CD4-positive, alpha-beta T cell (primary cell): ENCODE measurements at regions not wholly inside any gene's neighbourhood (a gene's known extent, or its start where the extent isn't known, plus 50 kb on each side); places are given as distances from the start of the nearest gene placed in this dataset.
A peak's percentile ranks its signal among the peaks of the same experiment; 100 is the strongest.

Experiments used
- ATAC-seq: fragments of 200-7000 bp; cut with Tn5 transposase; one replicate; pipeline ENCODE4 v1.10.0; 2022; ENCODE audit warnings: mild to moderate bottlenecking; ENCODE audit not compliant: poor library complexity
- CTCF ChIA-PET: fragments of 350-600 bp; sonication (Branson Sonifier 250); formaldehyde crosslinking; loops from one replicate; lab custom pipeline; 2021; ENCODE audit warnings: antibody characterized with exemption, inconsistent platforms; lab: Charles Lee
- POLR2A ChIA-PET: fragments of 350-600 bp; sonication (Branson Sonifier 250); formaldehyde crosslinking; loops from one replicate; lab custom pipeline; 2021; ENCODE audit warnings: antibody characterized with exemption, inconsistent platforms; lab: Charles Lee
- DNase-seq, 14 experiments: peaks; one replicate each; pipeline ENCODE4 v3.0.0-alpha.2; 2013 to 2020; ENCODE audit warnings: mixed read lengths in 2 of 14
- H3K27ac ChIP-seq, 2 donors: one replicate each; pipeline versions ENCODE4 v1.5.1 to v1.7.0; 2013; ENCODE audit warnings: low read length in 2 of 2, low read depth in 1 of 2, mild to moderate bottlenecking in 1 of 2
- H3K27me3 ChIP-seq, 2 experiments: 1 replicate in 1 of 2; 2 replicates in 1 of 2; pipeline versions ENCODE4 v1.6.1 to v1.7.0; 2013; ENCODE audit warnings: low read length in 2 of 2, control low read depth in 1 of 2, mild to moderate bottlenecking in 1 of 2, moderate library complexity in 1 of 2; ENCODE audit not compliant: insufficient read depth in 2 of 2, control insufficient read depth in 1 of 2
- H3K36me3 ChIP-seq: one replicate; pipeline ENCODE4 v1.6.1; 2013; ENCODE audit warnings: low read length, control low read depth; ENCODE audit not compliant: insufficient read depth
- H3K4me1 ChIP-seq: one replicate; pipeline ENCODE4 v1.6.1; 2013; ENCODE audit warnings: low read length, control low read depth; ENCODE audit not compliant: insufficient read depth
- H3K4me3 ChIP-seq: one replicate; pipeline ENCODE4 v1.5.1; 2013; ENCODE audit warnings: mild to moderate bottlenecking, low read length, moderate library complexity
- H3K9me3 ChIP-seq, 2 experiments: 1 replicate in 1 of 2; 2 replicates in 1 of 2; pipeline versions ENCODE4 v1.6.1 to v1.7.0; 2013; ENCODE audit warnings: low read length in 2 of 2, mild to moderate bottlenecking in 2 of 2, control low read depth in 1 of 2, moderate library complexity in 1 of 2; ENCODE audit not compliant: control insufficient read depth in 1 of 2, insufficient read depth in 1 of 2
- H3K27ac Mint-ChIP-seq: one replicate; pipeline ENCODE4 v1.8.0; 2020; ENCODE audit warnings: mixed read lengths
- H3K27me3 Mint-ChIP-seq: one replicate; pipeline ENCODE4 v1.8.0; 2021; ENCODE audit warnings: mixed read lengths
- H3K36me3 Mint-ChIP-seq: one replicate; pipeline ENCODE4 v1.8.0; 2021; ENCODE audit warnings: low read depth, mixed read lengths
- H3K4me1 Mint-ChIP-seq: one replicate; pipeline ENCODE4 v1.8.0; 2021; ENCODE audit warnings: low read depth, mixed read lengths
- H3K4me3 Mint-ChIP-seq: one replicate; pipeline ENCODE4 v1.8.0; 2020; ENCODE audit warnings: mild to moderate bottlenecking, mixed read lengths
- H3K9me3 Mint-ChIP-seq: one replicate; pipeline ENCODE4 v1.8.0; 2020; ENCODE audit warnings: mixed read lengths
- CTCF ChIP-seq: fragments of 200-600 bp; IDR thresholded peaks from one replicate; pipeline ENCODE4 v1.8.0; 2022; ENCODE audit warnings: antibody characterized with exemption, mild to moderate bottlenecking
- intact Hi-C, 2 experiments: fragments of 100-400 bp; cut with DNase I in 1 of 2; cut with micrococcal nuclease in 1 of 2; formaldehyde crosslinking; loops; one replicate each; pipeline versions ENCODE4 v1.15.1 to v1.9.0; 2023 to 2025; cut with DNase I, micrococcal nuclease

GRCh38 chr13:99655351-99656091, 154.2 kb downstream of the TM9SF2 start:
- no peak for TF ChIP-seq CTCF
- Mint-ChIP-seq H3K4me1 (peaks cover 46% of the 10 kb centered on the region), H3K9me3 (no peaks in the 10 kb centered on the region), H3K4me3 (no peak overlapping the region), H3K36me3 (no peaks in the 10 kb centered on the region), H3K27me3 (no peaks in the 10 kb centered on the region), H3K27ac (peak overlapping the region; percentile 97)
- ChIA-PET POLR2A (interaction anchor here (0.7 to 3.4 kb wide), 10 partner anchors 49 to 1019 kb away, joined by 3 to 40 read pairs (median 5); partner anchors contain the start of genes CLYBL and TMTC4), CTCF (interaction anchor here (0.9 to 4.9 kb wide), 14 partner anchors 9 to 1473 kb away, joined by 3 to 28 read pairs (median 4); partner anchors contain the start of genes CLYBL, GGACT and ZIC2)
- Histone ChIP-seq H3K9me3 (no peaks in the 10 kb centered on the region), H3K27ac (peak overlapping the region in 1 of 2 donors; percentile 19), H3K27me3 (no peaks in the 10 kb centered on the region), H3K4me1 (peaks cover 37% of the 10 kb centered on the region), H3K4me3 (no peak overlapping the region), H3K36me3 (no peaks in the 10 kb centered on the region)
- intact Hi-C loops: loop anchor here (1.0 to 10.0 kb wide), 17 partner anchors 48 to 1473 kb away; partner anchors contain the start of genes CLYBL (in 2 of the 2), GGACT (in 1 of the 2) and PCCA (in 1 of the 2)
- DNase-seq (peak in 5 of 14 experiments; percentile 7 to 48 (median 31)), ATAC-seq (no peak)

- Mint-ChIP-seq H3K27ac (no peak overlapping the region), H3K9me3 (no peaks in the 10 kb centered on the region), H3K36me3 (no peaks in the 10 kb centered on the region), H3K4me3 (no peak overlapping the region), H3K27me3 (no peaks in the 10 kb centered on the region), H3K4me1 (peaks cover 32% of the 10 kb centered on the region)
- intact Hi-C loops: loop anchor here in 1 of 2 experiments (2.0 to 10.0 kb wide), 3 partner anchors 212 to 1475 kb away; no protein-coding TSS in a partner anchor
- H3K4me1 ChIP-seq: peaks cover 24% of the 10 kb centered on the region
- H3K27ac ChIP-seq: no peak overlapping the region
- CTCF ChIA-PET: interaction anchor here (4.9 kb wide), 1 partner anchor 860 kb away, joined by 28 read pairs; no protein-coding TSS in a partner anchor
- H3K4me3 ChIP-seq: no peak overlapping the region
- no peak for TF ChIP-seq CTCF
- H3K9me3 ChIP-seq: no peaks in the 10 kb centered on the region
- POLR2A ChIA-PET: no interaction called here
- no peaks in the 10 kb centered on the region for H3K36me3 ChIP-seq
- no peaks in the 10 kb centered on the region for H3K27me3 ChIP-seq
- ATAC-seq: no peak
- DNase-seq: no peak
These were observed 152.8 kb downstream of the TM9SF2 start for GRCh38 chr13:99654076-99654475.

GRCh38 chr13:99653526-99653925, 152.3 kb downstream of the TM9SF2 start:
- no peak overlapping the region for H3K4me3 ChIP-seq
- peaks cover 22% of the 10 kb centered on the region for H3K4me1 ChIP-seq
- H3K36me3 ChIP-seq: no peaks in the 10 kb centered on the region
- intact Hi-C loops: loop anchor here in 1 of 2 experiments (5.0 to 10.0 kb wide), 2 partner anchors 211 to 891 kb away; no protein-coding TSS in a partner anchor
- no peak for ATAC-seq
- no peaks in the 10 kb centered on the region for H3K27me3 Mint-ChIP-seq
- no peaks in the 10 kb centered on the region for H3K9me3 Mint-ChIP-seq
- no peak overlapping the region for H3K4me3 Mint-ChIP-seq
- ChIA-PET POLR2A (no interaction called here), CTCF (no interaction called here)
- H3K27ac Mint-ChIP-seq: no peak overlapping the region
- H3K27me3 ChIP-seq: no peaks in the 10 kb centered on the region
- no peaks in the 10 kb centered on the region for H3K36me3 Mint-ChIP-seq
- no peak for TF ChIP-seq CTCF
- H3K27ac ChIP-seq: no peak overlapping the region
- no peaks in the 10 kb centered on the region for H3K9me3 ChIP-seq
- DNase-seq: no peak
- H3K4me1 Mint-ChIP-seq: peaks cover 27% of the 10 kb centered on the region
